Liver (tissue), 8 donors: ENCODE measurements at regions not wholly inside any gene's neighbourhood (a gene's known extent, or its start where the extent isn't known, plus 50 kb on each side); places are given as distances from the start of the nearest gene placed in this dataset.

Experiments
- DNase-seq: peaks from one replicate; pipeline ENCODE4 v3.0.0-alpha.2; 2017; ENCODE audit warnings: low spot score
- H3K27ac ChIP-seq, 2 donors: one replicate each; pipeline ENCODE4 v1.7.0; 2013; ENCODE audit warnings: inconsistent platforms in 2 of 2, low read length in 2 of 2, control low read depth in 1 of 2, low read depth in 1 of 2, mild to moderate bottlenecking in 1 of 2
- H3K27me3 ChIP-seq, 4 donors: one replicate each; pipeline versions ENCODE4 v1.6.1 to v1.7.0; 2013; ENCODE audit warnings: low read length in 3 of 4, inconsistent platforms in 1 of 4, mild to moderate bottlenecking in 1 of 4, moderate library complexity in 1 of 4; ENCODE audit not compliant: control insufficient read depth in 4 of 4, insufficient read depth in 4 of 4
- H3K36me3 ChIP-seq, 4 donors: one replicate each; pipeline versions ENCODE4 v1.6.1 to v1.7.0; 2013; ENCODE audit warnings: low read length in 3 of 4, mild to moderate bottlenecking in 3 of 4, low read depth in 1 of 4, moderate library complexity in 1 of 4; ENCODE audit not compliant: control insufficient read depth in 4 of 4, insufficient read depth in 3 of 4
- H3K4me1 ChIP-seq, 4 donors: one replicate each; pipeline versions ENCODE4 v1.6.1 to v1.7.0; 2013; ENCODE audit warnings: low read length in 3 of 4, mild to moderate bottlenecking in 3 of 4, moderate library complexity in 1 of 4; ENCODE audit not compliant: control insufficient read depth in 4 of 4, insufficient read depth in 4 of 4
- H3K4me3 ChIP-seq, 3 donors: one replicate each; pipeline versions ENCODE4 v1.6.1 to v1.7.0; 2013; ENCODE audit warnings: low read length in 3 of 3, control low read depth in 1 of 3, low read depth in 1 of 3, mild to moderate bottlenecking in 1 of 3
- H3K9ac ChIP-seq, 2 donors: one replicate each; pipeline ENCODE4 v1.7.0; 2013; ENCODE audit warnings: low read length in 2 of 2, mild to moderate bottlenecking in 2 of 2, moderate library complexity in 2 of 2, control low read depth in 1 of 2, low read depth in 1 of 2
- H3K9me3 ChIP-seq, 4 donors: one replicate each; pipeline versions ENCODE4 v1.6.1 to v1.7.0; 2013; ENCODE audit warnings: low read length in 3 of 4; ENCODE audit not compliant: control insufficient read depth in 4 of 4
- CTCF ChIP-seq: fragments of 150-350 bp; IDR thresholded peaks from 2 replicates; pipeline ENCODE4 v1.5.1; 2017; ENCODE audit warnings: improper control_type of control experiment, low read depth, low read length; ENCODE audit not compliant: missing input control
- EGR1 ChIP-seq, 2 donors: IDR thresholded peaks; 2 replicates each; pipeline ENCODE4 v1.6.1; 2016 to 2018; ENCODE audit warnings: antibody characterized with exemption in 2 of 2, low read depth in 2 of 2
- FOXA1 ChIP-seq: IDR thresholded peaks from 2 replicates; pipeline ENCODE4 v1.6.1; 2016; ENCODE audit warnings: antibody characterized with exemption
- HNF4A ChIP-seq, 2 donors: conservative IDR thresholded peaks; 2 replicates each; pipeline ENCODE4 v1.6.1; 2016; ENCODE audit warnings: antibody characterized with exemption in 2 of 2, mild to moderate bottlenecking in 2 of 2
- HNF4G ChIP-seq: IDR thresholded peaks from 2 replicates; pipeline ENCODE4 v1.6.1; 2016; ENCODE audit warnings: antibody characterized with exemption
- JUND ChIP-seq, 2 donors: IDR thresholded peaks; 2 replicates each; pipeline ENCODE4 v1.6.1; 2016; ENCODE audit warnings: antibody characterized with exemption in 2 of 2
- NR2F2 ChIP-seq: IDR thresholded peaks from 2 replicates; pipeline ENCODE4 v1.6.1; 2016; ENCODE audit warnings: antibody characterized with exemption
- RAD21 ChIP-seq, 2 donors: IDR thresholded peaks; 2 replicates each; pipeline ENCODE4 v1.6.1; 2016; ENCODE audit warnings: antibody characterized with exemption in 2 of 2, mild to moderate bottlenecking in 2 of 2
- REST ChIP-seq: IDR thresholded peaks from 2 replicates; pipeline ENCODE4 v1.6.1; 2016; ENCODE audit warnings: antibody characterized with exemption, mild to moderate bottlenecking
- RXRA ChIP-seq, 2 donors: IDR thresholded peaks; 2 replicates each; pipeline ENCODE4 v1.6.1; 2017 to 2018; ENCODE audit warnings: antibody characterized with exemption in 2 of 2, mild to moderate bottlenecking in 1 of 2
- SP1 ChIP-seq: IDR thresholded peaks from 2 replicates; pipeline ENCODE4 v1.6.1; 2018; ENCODE audit warnings: antibody characterized with exemption, mild to moderate bottlenecking
- TAF1 ChIP-seq: conservative IDR thresholded peaks from 2 replicates; pipeline ENCODE4 v1.6.1; 2016; ENCODE audit warnings: antibody characterized with exemption, mild to moderate bottlenecking
- YY1 ChIP-seq: IDR thresholded peaks from 2 replicates; pipeline ENCODE4 v1.6.1; 2016; ENCODE audit warnings: antibody characterized with exemption, mild to moderate bottlenecking
- ZBTB33 ChIP-seq: IDR thresholded peaks from 2 replicates; pipeline ENCODE4 v1.6.1; 2016; ENCODE audit warnings: antibody characterized with exemption
- WGBS: extraction: QIAGEN DNeasy Blood & Tissue Kit; methylation state at CpG from one replicate; pipeline ENCODE4 v1.1.7; 2013; 5-methylcytosine and 5-hydroxymethylcytosine counted together
- donor health status: healthy.
- donor health status: healthy.
- donor health status: healthy.
- donor health status: healthy.
- donor health status: healthy.

DNA sequence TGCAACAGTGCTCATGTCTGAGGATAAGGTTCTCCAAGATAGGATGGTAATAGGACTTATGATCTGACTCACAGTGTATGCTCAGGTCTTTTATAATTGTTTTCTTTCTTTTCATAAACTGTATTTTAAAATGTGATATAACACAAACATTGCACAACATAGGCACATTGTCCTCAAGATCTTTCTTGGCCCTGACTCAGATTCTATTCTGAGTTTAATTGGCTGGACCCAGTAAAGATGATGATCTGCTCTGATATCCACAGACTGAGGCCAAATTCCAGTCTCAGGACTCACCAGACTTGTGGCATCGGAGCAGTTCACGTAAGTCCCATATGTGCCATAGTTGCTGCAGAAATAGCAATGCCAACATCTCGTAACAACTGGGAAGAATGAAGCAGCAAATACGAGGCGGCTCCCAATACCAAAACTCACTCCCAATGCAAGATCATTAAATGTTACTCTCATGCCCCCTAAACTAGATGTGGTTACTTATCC is 448.9 kb upstream of the SLC14A2 start:
- Histone ChIP-seq H3K9me3 (no peaks in the 10 kb centered on the region), H3K9ac (no peak overlapping the region)
- WGBS: 79% methylated on average over 5 of the region's 5 CpGs

More for the DNA sequence above, 448.9 kb upstream of the SLC14A2 start:
- no peak overlapping the region for H3K27ac ChIP-seq
- H3K4me3 ChIP-seq: no peak overlapping the region
- H3K4me1 ChIP-seq: no peaks in the 10 kb centered on the region
- DNase-seq: no peak
- H3K36me3 ChIP-seq: no peaks in the 10 kb centered on the region
- H3K27me3 ChIP-seq: no peaks in the 10 kb centered on the region
- TF ChIP-seq ZBTB33 (no peak), REST (no peak), JUND (IDR thresholded peaks at IDR 0.05) (no peak), EGR1 (IDR thresholded peaks at IDR 0.05; ENCODE audit: low read depth in 2 of 2) (no peak), FOXA1 (no peak), NR2F2 (no peak), YY1 (no peak), SP1 (no peak), HNF4G (no peak), TAF1 (no peak), CTCF (no peak), HNF4A (conservative IDR thresholded peaks at IDR 0.05) (no peak), RAD21 (IDR thresholded peaks at IDR 0.05) (no peak), RXRA (IDR thresholded peaks at IDR 0.05) (no peak)
